Endothelial cell of umbilical vein (primary cell): ENCODE measurements at regions not wholly inside any gene's neighbourhood (a gene's known extent, or its start where the extent isn't known, plus 50 kb on each side); places are given as distances from the start of the nearest gene placed in this dataset.

ENCODE experiments used
- BruUV-seq: library from RNA; stranded (reverse); fragments of 400-500 nt; replicated peaks from 2 replicates; lab custom pipeline; 2021; lab: Mats Ljungman, UMichigan
- CTCF ChIA-PET: fragments of 300-600, 350-600 bp; sonication (Branson Sonifier 250); formaldehyde crosslinking; loops from one replicate; lab custom pipeline; 2021; ENCODE audit warnings: antibody characterized with exemption, inconsistent platforms; lab: Charles Lee
- POLR2A ChIA-PET: fragments of 300-600, 350-600 bp; sonication (Branson Sonifier 250); formaldehyde crosslinking; loops from one replicate; lab custom pipeline; 2021; ENCODE audit warnings: antibody characterized with exemption, inconsistent platforms; lab: Charles Lee
- DNase-seq: peaks from one replicate; pipeline ENCODE4 v3.0.0-alpha.2; 2011; ENCODE audit warnings: low read depth, low spot score
- FAIRE-seq: peaks from 2 replicates; lab custom pipeline; 2011; peaks lifted over from hg19 to GRCh38; lab: Jason Lieb, UNC
- H2AFZ ChIP-seq: 2 replicates; pipeline ENCODE4 v1.6.0; 2012; ENCODE audit warnings: low read depth, low read length, control low read depth, inconsistent platforms
- H3K27ac ChIP-seq: 2 replicates; pipeline ENCODE4 v1.5.1; 2011; ENCODE audit warnings: low read depth, mild to moderate bottlenecking, control low read depth, low read length, moderate library complexity; ENCODE audit not compliant: insufficient read depth
- H3K27me3 ChIP-seq, 2 experiments: 2 replicates each; pipeline versions ENCODE4 v1.6.0 to v1.6.1; 2011; ENCODE audit warnings: low read length in 2 of 2, mixed read lengths in 1 of 2; ENCODE audit not compliant: control insufficient read depth in 2 of 2, insufficient read depth in 2 of 2
- H3K36me3 ChIP-seq, 2 experiments: 2 replicates in 1 of 2; 3 replicates in 1 of 2; pipeline ENCODE4 v1.5.1; 2011; ENCODE audit warnings: low read length in 2 of 2, mild to moderate bottlenecking in 1 of 2, moderate library complexity in 1 of 2; ENCODE audit not compliant: control insufficient read depth in 2 of 2, insufficient read depth in 2 of 2; ENCODE audit errors: extremely low read depth in 1 of 2
- H3K4me1 ChIP-seq: 3 replicates; pipeline ENCODE4 v1.5.1; 2011; ENCODE audit warnings: mild to moderate bottlenecking, low read length; ENCODE audit not compliant: control insufficient read depth, insufficient read depth; ENCODE audit errors: extremely low read depth
- H3K4me2 ChIP-seq: 2 replicates; pipeline ENCODE4 v1.6.1; 2011; ENCODE audit warnings: low read length, control low read depth, mixed read lengths; ENCODE audit not compliant: insufficient read depth
- H3K4me3 ChIP-seq, 3 experiments: fragments of 200-600 bp in 1 of 3; sonication (generic), shearing (Covaris generic) in 1 of 3; replicated peaks in 1 of 3; 2 replicates each; pipeline ENCODE4 v1.5.1; 2011 to 2016; ENCODE audit warnings: control low read depth in 3 of 3, low read length in 3 of 3, mild to moderate bottlenecking in 2 of 3, inconsistent platforms in 1 of 3, low read depth in 1 of 3, moderate library complexity in 1 of 3; ENCODE audit not compliant: insufficient read depth in 1 of 3
- H3K79me2 ChIP-seq: 2 replicates; pipeline ENCODE4 v1.6.0; 2012; ENCODE audit warnings: low read length, inconsistent platforms; ENCODE audit not compliant: control insufficient read depth, insufficient read depth
- H3K9ac ChIP-seq: replicated peaks from 2 replicates; pipeline ENCODE3; 2011; ENCODE audit warnings: low read length, control low read depth; ENCODE audit not compliant: insufficient read depth; ENCODE audit errors: extremely low read depth
- H3K9me1 ChIP-seq: replicated peaks from 3 replicates; pipeline ENCODE4 v1.6.0; 2011; ENCODE audit warnings: mild to moderate bottlenecking, low read length; ENCODE audit not compliant: control insufficient read depth, insufficient read depth; ENCODE audit errors: extremely low read depth
- H3K9me3 ChIP-seq: replicated peaks from 2 replicates; pipeline ENCODE4 v1.5.1; 2012; ENCODE audit warnings: low read length, inconsistent platforms; ENCODE audit not compliant: control insufficient read depth, insufficient read depth
- H4K20me1 ChIP-seq: replicated peaks from 2 replicates; pipeline ENCODE3; 2011; ENCODE audit warnings: mild to moderate bottlenecking, low read length; ENCODE audit not compliant: control insufficient read depth, insufficient read depth; ENCODE audit errors: extremely low read depth
- CTCF ChIP-seq, 2 donors: IDR thresholded peaks; 1 replicate in 1 of 2; 2 replicates in 1 of 2; pipeline ENCODE4 v1.5.1; 2011; ENCODE audit warnings: low read length in 2 of 2, mild to moderate bottlenecking in 2 of 2, moderate library complexity in 2 of 2, control low read depth in 1 of 2, inconsistent platforms in 1 of 2, low read depth in 1 of 2; ENCODE audit not compliant: insufficient read depth in 1 of 2; ENCODE audit errors: extremely low read depth in 1 of 2
- EZH2 ChIP-seq: IDR thresholded peaks from 2 replicates; pipeline ENCODE4 v1.6.1; 2012; ENCODE audit warnings: borderline replicate concordance, low read depth, mild to moderate bottlenecking, moderate library complexity, low read length, inconsistent platforms; ENCODE audit not compliant: severe bottlenecking
- FOS ChIP-seq: IDR thresholded peaks from 2 replicates; pipeline ENCODE4 v1.6.1; 2011; ENCODE audit warnings: mild to moderate bottlenecking, low read length, moderate library complexity, borderline replicate concordance; ENCODE audit not compliant: insufficient read depth
- GATA2 ChIP-seq: IDR thresholded peaks from 2 replicates; pipeline ENCODE4 v1.7.0; 2011; ENCODE audit warnings: low read depth, mild to moderate bottlenecking, moderate library complexity, mixed read lengths, low read length; ENCODE audit not compliant: insufficient read length, insufficient read depth
- JUN ChIP-seq: IDR thresholded peaks from 2 replicates; pipeline ENCODE4 v1.6.1; 2011; ENCODE audit warnings: borderline replicate concordance, low read depth; ENCODE audit not compliant: insufficient read length, insufficient read depth
- MAX ChIP-seq: IDR thresholded peaks from 2 replicates; pipeline ENCODE4 v1.6.1; 2011; ENCODE audit not compliant: insufficient read depth, insufficient read length
- MYC ChIP-seq: IDR thresholded peaks from one replicate; pipeline ENCODE4 v1.6.1; 2011; ENCODE audit warnings: mild to moderate bottlenecking, low read depth, low read length
- POLR2A ChIP-seq: IDR thresholded peaks from 2 replicates; pipeline ENCODE4 v1.6.1; 2012; ENCODE audit warnings: low read depth, mild to moderate bottlenecking, control low read depth, low read length
- POLR2AphosphoS5 ChIP-seq: IDR thresholded peaks from 2 replicates; pipeline ENCODE4 v1.6.1; 2012; ENCODE audit warnings: low read depth, mild to moderate bottlenecking, control low read depth, low read length, moderate library complexity; ENCODE audit not compliant: insufficient read depth
- dilution Hi-C: fragments of 300-500 bp; cut with MboI; formaldehyde crosslinking; loops from one replicate; pipeline ENCODE4 v1.15.0; 2019; ENCODE audit warnings: low sequenced_read_pairs; ENCODE audit not compliant: extremely low pct_ligation_motif_present
- intact Hi-C: fragments of 100-400 bp; cut with micrococcal nuclease; formaldehyde crosslinking; loops from one replicate; pipeline ENCODE4 v1.10.0; 2022

- no TSS peak for BruUV-seq
- DNase-seq (no peak), FAIRE-seq (no peak)
- no peaks in the 10 kb centered on the region for H3K79me2 ChIP-seq
- ChIA-PET POLR2A (no interaction called here), CTCF (no interaction called here)
- peaks cover 6% of the 10 kb centered on the region for H3K9me3 ChIP-seq
- H3K4me1 ChIP-seq: no peaks in the 10 kb centered on the region
- H3K4me3 ChIP-seq: no peak overlapping the region
- no peak overlapping the region for H3K27ac ChIP-seq
- intact Hi-C loops: no loop called here
- no peaks in the 10 kb centered on the region for H3K36me3 ChIP-seq
- H3K9me1 ChIP-seq: no peaks in the 10 kb centered on the region
- dilution Hi-C loops: no loop called here
- H3K27me3 ChIP-seq: no peaks in the 10 kb centered on the region
- no peaks in the 10 kb centered on the region for H4K20me1 ChIP-seq
- H2AFZ ChIP-seq: no peak overlapping the region
- no peak overlapping the region for H3K9ac ChIP-seq
- no peak overlapping the region for H3K4me2 ChIP-seq
- no peak for TF ChIP-seq EZH2
- TF ChIP-seq FOS: no peak
- TF ChIP-seq JUN: no peak
Observed at GRCh38 chr19:30146346-30146745, 204.3 kb downstream of the URI1 start.

- dilution Hi-C loops: no loop called here
- DNase-seq: no peak
- no peak overlapping the region for H2AFZ ChIP-seq
- no peaks in the 10 kb centered on the region for H3K4me1 ChIP-seq
- H3K79me2 ChIP-seq: no peaks in the 10 kb centered on the region
- no peak overlapping the region for H3K9ac ChIP-seq
- peaks cover 6% of the 10 kb centered on the region for H3K9me3 ChIP-seq
- no peaks in the 10 kb centered on the region for H3K27me3 ChIP-seq
- H3K4me3 ChIP-seq: no peak overlapping the region
- H3K36me3 ChIP-seq: no peaks in the 10 kb centered on the region
- H3K9me1 ChIP-seq: no peaks in the 10 kb centered on the region
- ChIA-PET CTCF (no interaction called here), POLR2A (no interaction called here)
- BruUV-seq: no TSS peak
- no peak overlapping the region for H3K27ac ChIP-seq
- intact Hi-C loops: no loop called here
- H3K4me2 ChIP-seq: no peak overlapping the region
- no peaks in the 10 kb centered on the region for H4K20me1 ChIP-seq
- no peak for FAIRE-seq
- TF ChIP-seq GATA2 (no peak), POLR2A (no peak), CTCF (IDR thresholded peaks at IDR 0.05; ENCODE audit: extremely low read depth in 1 of 2, insufficient read depth in 1 of 2, low read depth in 1 of 2, low read length in 2 of 2) (no peak), MAX (no peak), JUN (no peak), FOS (no peak), EZH2 (no peak), MYC (no peak), POLR2AphosphoS5 (no peak)
Observed at GRCh38 chr19:30148039-30148790, 206.2 kb downstream of the URI1 start.
